Ishikawa (cell line): ENCODE measurements at regions not wholly inside any gene's neighbourhood (a gene's known extent, or its start where the extent isn't known, plus 50 kb on each side); places are given as distances from the start of the nearest gene placed in this dataset.

Experiments used
- CEBPB ChIP-seq: IDR thresholded peaks from 2 replicates; pipeline ENCODE4 v1.6.1; 2012
- CREB1 ChIP-seq: IDR thresholded peaks from 2 replicates; pipeline ENCODE4 v1.6.1; 2012; ENCODE audit warnings: low read depth
- EGR1 ChIP-seq: IDR thresholded peaks from 2 replicates; pipeline ENCODE4 v1.6.1; 2012
- EP300 ChIP-seq: IDR thresholded peaks from 2 replicates; pipeline ENCODE4 v1.6.1; 2012; ENCODE audit warnings: borderline replicate concordance
- FOXM1 ChIP-seq: IDR thresholded peaks from 2 replicates; pipeline ENCODE4 v1.6.1; 2012; ENCODE audit warnings: low read depth, borderline replicate concordance
- NFIC ChIP-seq: IDR thresholded peaks from 2 replicates; pipeline ENCODE4 v1.6.1; 2012
- RAD21 ChIP-seq: IDR thresholded peaks from 2 replicates; pipeline ENCODE4 v1.6.1; 2012; ENCODE audit warnings: low read depth
- TAF1 ChIP-seq: IDR thresholded peaks from 2 replicates; pipeline ENCODE4 v1.6.1; 2012; ENCODE audit warnings: low read depth, mild to moderate bottlenecking
- TCF12 ChIP-seq: IDR thresholded peaks from 2 replicates; pipeline ENCODE4 v1.6.1; 2012; ENCODE audit warnings: low read depth
- TEAD4 ChIP-seq: IDR thresholded peaks from 2 replicates; pipeline ENCODE4 v1.6.1; 2012
- YY1 ChIP-seq: IDR thresholded peaks from 2 replicates; pipeline ENCODE4 v1.6.1; 2012; ENCODE audit warnings: low read depth
- ZBTB7A ChIP-seq: IDR thresholded peaks from 2 replicates; pipeline ENCODE4 v1.6.1; 2012; ENCODE audit warnings: low read depth
- TF ChIP-seq, protein P1 (sequence below): IDR thresholded peaks from 2 replicates; pipeline ENCODE4 v1.6.1; 2012; ENCODE audit warnings: low read depth, mild to moderate bottlenecking
- TF ChIP-seq, protein P2 (sequence below): IDR thresholded peaks from 2 replicates; pipeline ENCODE4 v1.6.1; 2012
- TF ChIP-seq, protein P3 (sequence below): IDR thresholded peaks from 2 replicates; pipeline ENCODE4 v1.6.1; 2012

DNA sequence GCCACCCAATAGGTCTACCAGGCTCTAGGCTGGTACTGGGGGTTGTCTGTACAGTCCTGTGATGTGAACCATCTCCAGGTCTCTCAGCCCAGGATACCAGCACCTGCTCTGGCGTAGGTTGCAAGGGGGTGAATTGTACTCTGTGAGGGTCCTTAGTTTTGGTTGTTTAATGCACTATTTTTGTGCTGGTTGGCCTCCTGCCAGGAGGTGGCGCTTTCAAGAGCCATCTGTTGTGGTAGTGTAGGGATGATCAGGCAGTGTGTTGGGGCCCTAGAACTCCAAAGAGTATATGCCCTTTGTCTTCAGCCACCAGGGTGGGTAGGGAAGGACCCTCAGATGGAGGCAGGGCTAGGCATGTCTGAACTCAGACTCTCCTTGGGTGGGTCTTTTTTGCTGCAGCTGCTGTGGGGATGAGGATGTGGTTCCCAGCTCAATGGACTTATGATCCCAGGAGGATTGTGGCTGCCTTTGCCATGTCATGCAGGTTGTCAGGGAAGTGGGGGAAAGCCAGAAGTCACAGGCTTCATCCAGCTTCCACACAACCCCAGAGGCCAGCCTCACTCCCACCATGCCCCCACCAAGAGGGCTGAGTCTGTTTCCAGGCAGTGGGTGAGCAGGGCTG lies 301.8 kb upstream of the CHRM3 start:
- TF ChIP-seq TCF12: no peak
- TF ChIP-seq RAD21: no peak
- TF ChIP-seq TEAD4: no peak
- no peak for TF ChIP-seq EP300
- TF ChIP-seq CEBPB: no peak
- TF ChIP-seq, protein P1, sequence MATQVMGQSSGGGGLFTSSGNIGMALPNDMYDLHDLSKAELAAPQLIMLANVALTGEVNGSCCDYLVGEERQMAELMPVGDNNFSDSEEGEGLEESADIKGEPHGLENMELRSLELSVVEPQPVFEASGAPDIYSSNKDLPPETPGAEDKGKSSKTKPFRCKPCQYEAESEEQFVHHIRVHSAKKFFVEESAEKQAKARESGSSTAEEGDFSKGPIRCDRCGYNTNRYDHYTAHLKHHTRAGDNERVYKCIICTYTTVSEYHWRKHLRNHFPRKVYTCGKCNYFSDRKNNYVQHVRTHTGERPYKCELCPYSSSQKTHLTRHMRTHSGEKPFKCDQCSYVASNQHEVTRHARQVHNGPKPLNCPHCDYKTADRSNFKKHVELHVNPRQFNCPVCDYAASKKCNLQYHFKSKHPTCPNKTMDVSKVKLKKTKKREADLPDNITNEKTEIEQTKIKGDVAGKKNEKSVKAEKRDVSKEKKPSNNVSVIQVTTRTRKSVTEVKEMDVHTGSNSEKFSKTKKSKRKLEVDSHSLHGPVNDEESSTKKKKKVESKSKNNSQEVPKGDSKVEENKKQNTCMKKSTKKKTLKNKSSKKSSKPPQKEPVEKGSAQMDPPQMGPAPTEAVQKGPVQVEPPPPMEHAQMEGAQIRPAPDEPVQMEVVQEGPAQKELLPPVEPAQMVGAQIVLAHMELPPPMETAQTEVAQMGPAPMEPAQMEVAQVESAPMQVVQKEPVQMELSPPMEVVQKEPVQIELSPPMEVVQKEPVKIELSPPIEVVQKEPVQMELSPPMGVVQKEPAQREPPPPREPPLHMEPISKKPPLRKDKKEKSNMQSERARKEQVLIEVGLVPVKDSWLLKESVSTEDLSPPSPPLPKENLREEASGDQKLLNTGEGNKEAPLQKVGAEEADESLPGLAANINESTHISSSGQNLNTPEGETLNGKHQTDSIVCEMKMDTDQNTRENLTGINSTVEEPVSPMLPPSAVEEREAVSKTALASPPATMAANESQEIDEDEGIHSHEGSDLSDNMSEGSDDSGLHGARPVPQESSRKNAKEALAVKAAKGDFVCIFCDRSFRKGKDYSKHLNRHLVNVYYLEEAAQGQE: no peak
- no peak for TF ChIP-seq YY1
- TF ChIP-seq TAF1: no peak

DNA sequence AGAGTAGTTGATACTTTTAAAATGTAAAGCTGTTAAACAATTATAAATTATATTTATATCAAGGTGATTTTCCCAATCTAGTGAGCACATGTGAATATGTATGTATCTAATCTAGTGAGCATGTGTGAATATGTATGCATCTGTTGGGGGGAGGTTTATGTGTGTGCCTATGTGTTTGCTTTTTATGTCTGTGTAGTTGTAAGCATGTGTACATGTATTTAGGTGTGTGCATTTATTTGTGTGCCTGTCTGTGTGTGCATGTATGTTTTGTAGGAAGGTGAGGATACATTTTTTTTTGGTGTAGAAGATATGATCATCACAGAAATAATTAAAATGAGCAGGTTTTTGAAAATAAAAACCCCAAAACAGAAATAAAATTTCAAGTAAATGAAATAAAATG lies 318.9 kb upstream of the CHRM3 start:
- TF ChIP-seq TAF1 (no peak), CEBPB (no peak), ZBTB7A (no peak), TCF12 (no peak), RAD21 (no peak), NFIC (no peak), CREB1 (no peak), EGR1 (no peak), EP300 (no peak), TEAD4 (no peak), FOXM1 (no peak)
- TF ChIP-seq, protein P2, sequence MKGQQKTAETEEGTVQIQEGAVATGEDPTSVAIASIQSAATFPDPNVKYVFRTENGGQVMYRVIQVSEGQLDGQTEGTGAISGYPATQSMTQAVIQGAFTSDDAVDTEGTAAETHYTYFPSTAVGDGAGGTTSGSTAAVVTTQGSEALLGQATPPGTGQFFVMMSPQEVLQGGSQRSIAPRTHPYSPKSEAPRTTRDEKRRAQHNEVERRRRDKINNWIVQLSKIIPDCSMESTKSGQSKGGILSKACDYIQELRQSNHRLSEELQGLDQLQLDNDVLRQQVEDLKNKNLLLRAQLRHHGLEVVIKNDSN: no peak
- TF ChIP-seq, protein P3, sequence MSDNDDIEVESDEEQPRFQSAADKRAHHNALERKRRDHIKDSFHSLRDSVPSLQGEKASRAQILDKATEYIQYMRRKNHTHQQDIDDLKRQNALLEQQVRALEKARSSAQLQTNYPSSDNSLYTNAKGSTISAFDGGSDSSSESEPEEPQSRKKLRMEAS: no peak

DNA sequence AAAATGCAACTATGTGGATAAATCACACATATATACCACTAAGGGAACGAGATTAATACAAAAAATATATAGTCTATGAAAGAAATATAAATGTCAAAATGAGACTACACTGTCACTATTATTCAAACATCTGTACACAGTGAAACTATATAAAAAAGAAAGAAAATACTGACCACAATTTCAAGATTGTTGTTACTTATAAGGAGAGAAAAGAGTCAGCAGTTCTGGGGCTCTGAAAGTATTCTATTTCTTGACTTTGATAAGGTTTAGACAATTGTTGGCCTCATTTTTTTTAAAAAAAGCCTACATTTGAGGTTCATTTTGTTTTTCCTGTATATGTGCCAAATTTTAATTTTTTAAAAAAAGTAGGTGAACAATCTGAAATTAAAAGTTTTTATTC lies 319.3 kb upstream of the CHRM3 start:
- no peak for TF ChIP-seq RAD21
- no peak for TF ChIP-seq CEBPB
- no peak for TF ChIP-seq TAF1
- TF ChIP-seq EP300: no peak
- TF ChIP-seq EGR1: no peak
- TF ChIP-seq, protein P2: no peak
- TF ChIP-seq TEAD4: no peak

DNA sequence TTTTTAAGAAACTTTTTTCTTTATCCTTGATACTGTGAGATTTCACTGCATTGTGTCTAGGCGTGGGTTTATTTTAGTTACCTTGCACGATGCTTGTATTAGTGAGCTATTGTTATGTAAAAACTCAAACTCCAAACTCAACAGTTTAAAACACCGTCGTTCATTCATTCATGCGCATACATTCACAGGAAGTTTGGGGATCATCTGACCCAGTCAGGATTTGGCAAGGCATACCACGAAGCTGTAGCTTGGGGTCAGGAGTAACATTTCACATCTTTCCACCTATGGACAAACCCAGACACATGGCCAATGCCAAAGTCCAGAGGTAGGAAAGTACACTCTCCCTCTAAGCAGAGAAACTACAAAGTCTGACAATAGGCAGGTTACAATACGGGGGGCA lies 324.6 kb upstream of the CHRM3 start:
- TF ChIP-seq TCF12 (no peak), RAD21 (no peak), CEBPB (no peak), FOXM1 (no peak), ZBTB7A (no peak), NFIC (no peak), EP300 (no peak), TAF1 (no peak), EGR1 (no peak), CREB1 (no peak), YY1 (no peak), TEAD4 (no peak)
- TF ChIP-seq, protein P2: no peak
- TF ChIP-seq, protein P3: no peak
- TF ChIP-seq, protein P1: no peak

DNA sequence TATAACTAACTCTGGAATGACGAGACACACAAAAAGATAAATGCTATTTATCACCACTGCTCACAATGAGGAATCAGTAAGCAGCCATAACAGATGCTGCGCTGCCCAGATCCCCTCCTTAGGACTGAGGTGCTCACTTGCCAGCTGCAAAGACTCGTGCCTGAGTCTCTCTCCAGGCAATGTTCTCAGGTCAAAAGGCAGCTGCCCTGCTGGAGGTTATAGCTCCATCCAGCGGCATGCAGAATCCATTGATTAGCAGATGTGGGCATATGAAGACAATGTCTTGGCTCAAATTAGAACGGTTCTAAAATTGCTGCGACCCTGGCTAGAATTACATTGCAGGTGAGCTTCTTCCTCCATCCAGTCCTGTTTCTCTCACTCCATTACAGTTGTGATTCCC lies 328.2 kb upstream of the CHRM3 start:
- TF ChIP-seq CEBPB: no peak
- TF ChIP-seq ZBTB7A: no peak
- no peak for TF ChIP-seq NFIC
- TF ChIP-seq, protein P1: no peak
- TF ChIP-seq EP300: no peak
- no peak for TF ChIP-seq CREB1
- TF ChIP-seq RAD21: no peak
- no peak for TF ChIP-seq TAF1
- TF ChIP-seq TCF12: no peak
- TF ChIP-seq, protein P2: no peak
- TF ChIP-seq TEAD4: no peak
- no peak for TF ChIP-seq YY1
- TF ChIP-seq FOXM1: no peak
- TF ChIP-seq EGR1: no peak
- TF ChIP-seq, protein P3: no peak
